Thymus (tissue), 11 donors: ENCODE measurements at regions not wholly inside any gene's neighbourhood (a gene's known extent, or its start where the extent isn't known, plus 50 kb on each side); places are given as distances from the start of the nearest gene placed in this dataset.

Experiments
- DNase-seq, 9 donors: peaks; one replicate each; pipeline ENCODE4 v3.0.0-alpha.2; 2013; ENCODE audit warnings: low spot score in 9 of 9, low read depth in 6 of 9, missing footprints in 1 of 9
- H3K27ac ChIP-seq, 2 donors: one replicate each; pipeline ENCODE4 v1.5.1; 2013; ENCODE audit warnings: control low read depth in 1 of 2, low read depth in 1 of 2, low read length in 1 of 2, mild to moderate bottlenecking in 1 of 2, moderate library complexity in 1 of 2
- H3K27me3 ChIP-seq, 2 donors: one replicate each; pipeline ENCODE4 v1.5.1; 2013; ENCODE audit warnings: low read length in 1 of 2; ENCODE audit not compliant: control insufficient read depth in 2 of 2, insufficient read depth in 1 of 2
- H3K36me3 ChIP-seq, 2 donors: one replicate each; pipeline ENCODE4 v1.5.1; 2013; ENCODE audit warnings: low read length in 1 of 2, mild to moderate bottlenecking in 1 of 2, moderate library complexity in 1 of 2; ENCODE audit not compliant: control insufficient read depth in 2 of 2, insufficient read depth in 2 of 2
- H3K4me1 ChIP-seq, 2 donors: one replicate each; pipeline ENCODE4 v1.5.1; 2013; ENCODE audit warnings: low read length in 2 of 2; ENCODE audit not compliant: control insufficient read depth in 2 of 2, insufficient read depth in 2 of 2
- H3K4me3 ChIP-seq, 2 donors: one replicate each; pipeline ENCODE4 v1.5.1; 2013; ENCODE audit warnings: low read length in 2 of 2, control low read depth in 1 of 2, mild to moderate bottlenecking in 1 of 2
- H3K9me3 ChIP-seq, 2 donors: one replicate each; pipeline ENCODE4 v1.5.1; 2013; ENCODE audit warnings: low read length in 1 of 2, mild to moderate bottlenecking in 1 of 2; ENCODE audit not compliant: control insufficient read depth in 2 of 2, insufficient read depth in 1 of 2
- WGBS: extraction: QIAGEN DNeasy Blood & Tissue Kit; methylation state at CpG from one replicate; pipeline ENCODE4 v1.1.7; 2013; 5-methylcytosine and 5-hydroxymethylcytosine counted together
- donor health status: healthy.

DNA sequence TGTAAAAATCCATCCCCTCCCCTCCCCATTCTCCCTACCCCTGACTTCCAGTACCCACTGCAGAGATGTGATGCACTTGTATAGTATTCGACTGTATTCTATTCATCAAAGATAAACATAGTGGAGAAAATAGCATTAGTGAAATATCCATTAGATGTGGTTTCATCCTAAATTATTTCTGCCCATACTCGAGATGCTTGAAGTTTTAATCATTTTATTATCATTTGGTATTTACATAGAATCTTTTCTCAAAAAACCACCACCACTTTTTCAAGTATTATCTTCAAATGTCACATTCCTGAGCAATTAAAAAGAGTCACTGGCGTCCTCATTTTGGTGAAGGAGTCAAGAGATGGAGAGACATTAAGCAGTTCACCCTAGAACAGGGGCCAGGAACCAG is 181.9 kb downstream of the HAO1 start:
- WGBS: 83% methylated on average over 3 of the region's 3 CpGs
- no peak for DNase-seq
- Histone ChIP-seq H3K36me3 (no peaks in the 10 kb centered on the region), H3K27me3 (no peaks in the 10 kb centered on the region), H3K9me3 (no peaks in the 10 kb centered on the region), H3K27ac (no peak overlapping the region), H3K4me3 (no peak overlapping the region), H3K4me1 (no peaks in the 10 kb centered on the region)

DNA sequence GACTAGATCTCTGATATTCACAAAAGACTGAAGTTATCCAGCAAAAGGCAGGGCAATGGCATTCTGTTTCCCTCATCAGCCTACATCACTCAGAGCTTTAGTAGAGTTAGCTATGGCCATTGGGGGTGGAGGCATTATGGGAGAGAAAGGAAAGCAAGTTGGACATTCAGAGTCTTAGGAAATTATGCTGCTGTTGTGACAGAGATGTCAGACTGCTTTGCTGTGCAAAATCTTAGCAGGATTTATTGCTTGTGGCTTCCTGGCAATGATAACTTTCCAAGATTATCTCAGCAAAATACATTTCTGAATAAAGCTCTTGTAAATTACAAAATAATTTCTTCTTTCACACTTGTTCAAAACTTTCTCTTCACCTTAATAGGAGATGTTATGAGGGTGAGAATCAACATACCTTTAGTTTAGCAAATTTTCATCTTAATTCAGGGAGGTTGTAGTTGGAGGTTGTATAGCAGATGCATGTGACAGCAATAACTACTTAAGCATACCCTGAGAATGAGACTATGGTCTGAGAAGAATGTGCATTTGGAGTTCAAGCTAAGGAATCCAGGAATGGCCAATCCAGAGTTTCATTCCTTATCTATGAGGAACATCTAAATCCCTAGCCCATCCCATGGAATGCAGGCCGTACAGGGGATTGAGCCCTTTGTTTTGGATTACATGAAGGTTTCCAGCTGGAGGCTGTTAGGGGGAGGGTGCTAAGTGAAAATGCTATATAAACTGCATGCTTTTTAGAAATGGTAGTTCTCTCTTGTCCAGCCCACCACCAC is 179.8 kb downstream of the HAO1 start:
- Histone ChIP-seq H3K4me3 (no peak overlapping the region), H3K27me3 (no peaks in the 10 kb centered on the region), H3K4me1 (no peaks in the 10 kb centered on the region), H3K36me3 (no peaks in the 10 kb centered on the region), H3K9me3 (no peaks in the 10 kb centered on the region), H3K27ac (no peak overlapping the region)
- DNase-seq: no peak
- WGBS: 70% methylated on average over 1 of the region's 1 CpG

DNA sequence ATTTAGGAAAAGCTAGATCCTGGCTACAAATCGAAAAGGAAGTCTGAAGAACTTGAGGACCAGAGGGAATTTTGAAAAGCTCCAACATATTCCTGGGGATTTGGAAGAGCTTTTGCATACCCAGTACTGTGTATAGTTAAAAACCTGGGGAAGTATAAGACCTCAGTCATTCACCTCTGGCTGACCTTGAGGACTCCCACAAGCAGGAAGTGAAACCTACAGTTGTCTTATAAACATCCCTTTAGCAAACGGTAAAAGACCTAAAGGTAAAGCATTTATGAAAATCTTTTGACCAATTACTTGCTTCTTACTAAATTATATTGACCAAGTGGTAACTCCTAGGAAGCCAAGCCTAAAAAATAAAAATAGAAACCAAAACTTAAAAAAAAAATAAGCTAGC is 175.0 kb downstream of the HAO1 start:
- DNase-seq: no peak
- no peak overlapping the region for H3K4me3 ChIP-seq
- H3K27ac ChIP-seq: no peak overlapping the region
- no peaks in the 10 kb centered on the region for H3K4me1 ChIP-seq
- 57% methylated on average over 2 of the region's 2 CpGs for WGBS
- no peaks in the 10 kb centered on the region for H3K36me3 ChIP-seq
- H3K27me3 ChIP-seq: no peaks in the 10 kb centered on the region
- no peaks in the 10 kb centered on the region for H3K9me3 ChIP-seq

DNA sequence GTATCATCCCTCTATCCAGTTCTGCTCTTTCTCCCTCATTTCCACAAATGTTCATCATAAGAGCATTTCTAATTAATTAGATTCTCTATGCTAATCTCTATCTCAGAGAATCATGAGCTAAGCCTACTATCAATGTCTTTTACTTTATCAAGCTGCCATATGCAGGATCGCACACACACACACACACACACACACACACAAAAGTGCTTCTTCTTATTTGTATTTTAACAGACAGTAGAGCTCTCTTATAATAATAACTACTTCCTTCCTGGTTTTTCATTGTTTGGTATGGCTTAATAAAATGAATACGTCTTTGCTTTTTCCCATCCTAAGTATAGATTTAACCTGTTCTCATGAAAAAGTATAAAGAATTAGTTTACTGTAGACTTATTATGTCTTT is 170.2 kb downstream of the HAO1 start:
- H3K27me3 ChIP-seq: no peaks in the 10 kb centered on the region
- H3K9me3 ChIP-seq: no peaks in the 10 kb centered on the region
- DNase-seq: no peak
- H3K4me3 ChIP-seq: no peak overlapping the region
- H3K27ac ChIP-seq: no peak overlapping the region
- H3K36me3 ChIP-seq: no peaks in the 10 kb centered on the region
- WGBS: 62% methylated on average over 2 of the region's 2 CpGs
- no peaks in the 10 kb centered on the region for H3K4me1 ChIP-seq

DNA sequence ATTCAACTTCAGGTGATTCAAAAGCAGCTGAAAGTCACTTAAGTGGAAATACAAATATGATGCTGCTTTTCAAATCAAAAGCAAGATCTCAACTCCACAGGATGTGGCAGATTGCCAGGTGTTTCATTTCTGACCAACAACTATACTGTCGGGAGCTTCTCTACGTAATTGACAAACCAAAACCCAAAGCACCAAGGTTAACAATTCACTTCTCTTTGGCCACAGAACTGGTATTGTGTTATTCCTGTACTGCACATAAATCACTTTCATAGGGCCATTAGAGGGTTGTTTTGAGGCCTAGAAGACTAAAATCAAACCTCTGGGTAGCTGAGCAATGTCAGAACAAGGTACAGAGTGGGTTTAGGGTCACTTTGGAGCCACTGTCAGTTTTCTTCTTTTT is 169.7 kb downstream of the HAO1 start:
- Histone ChIP-seq H3K4me1 (no peaks in the 10 kb centered on the region), H3K36me3 (no peaks in the 10 kb centered on the region), H3K4me3 (no peak overlapping the region), H3K9me3 (no peaks in the 10 kb centered on the region), H3K27me3 (no peaks in the 10 kb centered on the region), H3K27ac (no peak overlapping the region)
- peak in 1 of 9 donors; percentile 2 for DNase-seq
- 57% methylated on average over 2 of the region's 2 CpGs for WGBS

- no peak overlapping the region for H3K4me3 ChIP-seq
Measured at GRCh38 chr20:7772371-7772770, 167.9 kb downstream of the HAO1 start.

GRCh38 chr20:7773511-7773910 is 166.7 kb downstream of the HAO1 start:
- 85% methylated on average over 2 of the region's 2 CpGs for WGBS
- Histone ChIP-seq H3K27ac (no peak overlapping the region), H3K36me3 (no peaks in the 10 kb centered on the region), H3K9me3 (peaks cover 0 to 6% of the 10 kb centered on the region in 2 donors), H3K4me1 (no peaks in the 10 kb centered on the region), H3K27me3 (no peaks in the 10 kb centered on the region), H3K4me3 (no peak overlapping the region)
- no peak for DNase-seq

More at GRCh38 chr20:7772371-7772770, 167.9 kb downstream of the HAO1 start:
- H3K9me3 ChIP-seq: peaks cover 0 to 6% of the 10 kb centered on the region in 2 donors
- H3K36me3 ChIP-seq: no peaks in the 10 kb centered on the region
- no peaks in the 10 kb centered on the region for H3K27me3 ChIP-seq
- DNase-seq: no peak
- H3K27ac ChIP-seq: no peak overlapping the region
- no peaks in the 10 kb centered on the region for H3K4me1 ChIP-seq
- 87% methylated on average over 2 of the region's 2 CpGs for WGBS

GRCh38 chr20:7775072-7775471 is 165.2 kb downstream of the HAO1 start:
- H3K4me1 ChIP-seq: no peaks in the 10 kb centered on the region
- DNase-seq: no peak
- H3K27me3 ChIP-seq: no peaks in the 10 kb centered on the region
- H3K36me3 ChIP-seq: no peaks in the 10 kb centered on the region
- 51% methylated on average over 2 of the region's 2 CpGs for WGBS
- H3K9me3 ChIP-seq: peaks cover 0 to 6% of the 10 kb centered on the region in 2 donors
- no peak overlapping the region for H3K4me3 ChIP-seq
- H3K27ac ChIP-seq: no peak overlapping the region

DNA sequence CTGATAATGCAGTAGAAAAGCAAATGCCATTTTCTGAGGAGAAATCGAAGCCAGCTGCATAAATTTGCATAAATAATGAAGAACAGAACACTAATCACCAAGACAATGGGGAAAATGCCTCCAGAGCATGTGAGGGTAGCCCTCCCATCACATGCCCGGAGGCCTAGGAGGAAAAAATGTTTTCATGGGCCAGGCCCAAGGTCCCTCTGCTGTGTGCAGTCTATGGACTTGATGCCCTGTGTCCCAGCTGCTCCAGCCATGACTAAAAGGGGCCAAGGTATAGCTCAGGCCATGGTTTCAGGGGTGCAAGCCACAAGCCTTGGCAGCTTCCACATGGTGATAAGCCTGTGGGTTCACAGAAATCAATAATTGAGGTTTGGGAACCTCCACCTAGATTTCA is 164.1 kb downstream of the HAO1 start:
- H3K9me3 ChIP-seq: peaks cover 0 to 6% of the 10 kb centered on the region in 2 donors
- no peaks in the 10 kb centered on the region for H3K27me3 ChIP-seq
- H3K36me3 ChIP-seq: no peaks in the 10 kb centered on the region
- H3K27ac ChIP-seq: no peak overlapping the region
- WGBS: 74% methylated on average over 2 of the region's 2 CpGs
- H3K4me1 ChIP-seq: no peaks in the 10 kb centered on the region
- DNase-seq: no peak
- no peak overlapping the region for H3K4me3 ChIP-seq
